ENCODE measurements at regions not wholly inside any gene's neighbourhood (a gene's known extent, or its start where the extent isn't known, plus 50 kb on each side); places are given as distances from the start of the nearest gene placed in this dataset.
"Not testable (repeated sequence)": the region's sequence is repeated elsewhere in the genome, so short reads cannot be mapped to it uniquely, and the experiment has no call there.

DNA sequence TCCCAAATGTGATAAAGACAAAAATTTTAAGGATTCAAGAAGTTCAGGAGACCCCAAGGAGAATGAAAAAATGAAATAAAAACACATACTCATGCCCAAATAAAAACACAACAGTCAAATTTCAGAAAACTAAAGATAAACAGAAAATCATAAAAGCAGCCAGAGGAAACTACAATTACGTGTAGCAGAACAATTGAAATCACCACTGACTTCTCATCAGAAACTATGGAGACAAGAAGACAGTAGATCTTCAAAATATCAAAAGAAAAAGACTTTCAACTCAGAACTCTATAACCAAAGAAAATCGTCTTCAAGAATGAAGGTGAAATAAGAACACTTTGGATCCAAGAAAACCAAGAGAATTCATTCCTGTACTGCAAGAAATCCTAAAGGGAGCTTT lies 54.9 kb downstream of the DIO3 start:
- no peak for DNase-seq

DNA sequence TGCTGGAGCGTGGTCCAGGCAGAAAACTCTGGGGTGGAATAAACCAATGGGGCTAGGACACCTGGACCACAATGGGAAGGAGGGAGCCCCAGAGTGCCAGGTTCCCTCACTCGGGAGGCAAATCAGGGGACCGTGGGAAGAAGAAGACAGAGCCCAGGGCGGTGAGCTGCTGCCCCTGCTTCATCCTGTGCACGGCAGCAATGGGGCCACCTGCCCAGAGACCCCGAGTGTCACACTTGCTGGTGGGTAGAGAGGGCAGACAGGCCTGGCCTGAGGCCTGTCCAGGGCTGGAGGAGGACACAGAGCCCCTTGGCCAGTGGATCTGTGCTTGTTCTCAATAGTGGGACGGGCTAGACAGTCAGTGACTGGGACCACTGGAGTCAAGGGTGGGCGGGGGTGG lies 58.2 kb downstream of the DIO3 start:
- DNase-seq = no peak

DNA sequence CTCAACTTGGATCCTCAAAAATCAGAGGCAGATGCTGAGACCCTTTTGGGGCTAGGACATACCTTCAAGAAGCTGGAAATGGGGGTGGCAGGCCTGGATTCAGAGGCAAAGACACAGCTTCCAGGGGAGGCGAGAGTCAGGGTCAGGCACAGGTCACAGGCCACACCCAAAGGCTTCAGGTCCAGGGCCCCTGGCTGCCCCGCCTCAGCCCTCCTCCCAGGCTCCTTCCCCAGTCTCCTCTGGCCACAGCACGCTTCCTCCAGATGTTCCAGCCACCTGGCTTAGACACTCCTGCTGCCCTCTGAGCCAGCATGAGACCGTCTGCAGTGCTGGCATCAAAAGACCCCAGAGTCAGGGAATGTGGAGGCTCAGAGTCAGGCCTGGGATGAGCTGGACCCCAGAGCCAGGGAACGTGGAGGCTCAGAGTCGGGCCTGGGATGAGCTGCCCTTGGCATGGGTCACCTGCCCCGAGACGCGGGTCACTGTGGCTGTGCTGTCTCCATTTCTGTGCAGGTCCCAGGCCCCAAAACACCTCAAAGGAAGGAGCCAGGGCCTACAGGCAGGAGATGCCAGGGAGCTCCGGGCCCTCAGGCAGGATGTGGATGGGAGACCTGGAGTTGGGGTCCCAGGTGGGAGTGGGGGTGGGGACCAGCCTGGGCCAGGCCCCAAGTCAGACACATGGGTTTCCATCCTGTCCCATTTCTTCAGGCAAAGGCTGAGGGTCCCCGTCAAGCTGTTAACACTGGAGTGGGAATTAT lies 58.9 kb downstream of the DIO3 start:
- DNase-seq = no peak

DNA sequence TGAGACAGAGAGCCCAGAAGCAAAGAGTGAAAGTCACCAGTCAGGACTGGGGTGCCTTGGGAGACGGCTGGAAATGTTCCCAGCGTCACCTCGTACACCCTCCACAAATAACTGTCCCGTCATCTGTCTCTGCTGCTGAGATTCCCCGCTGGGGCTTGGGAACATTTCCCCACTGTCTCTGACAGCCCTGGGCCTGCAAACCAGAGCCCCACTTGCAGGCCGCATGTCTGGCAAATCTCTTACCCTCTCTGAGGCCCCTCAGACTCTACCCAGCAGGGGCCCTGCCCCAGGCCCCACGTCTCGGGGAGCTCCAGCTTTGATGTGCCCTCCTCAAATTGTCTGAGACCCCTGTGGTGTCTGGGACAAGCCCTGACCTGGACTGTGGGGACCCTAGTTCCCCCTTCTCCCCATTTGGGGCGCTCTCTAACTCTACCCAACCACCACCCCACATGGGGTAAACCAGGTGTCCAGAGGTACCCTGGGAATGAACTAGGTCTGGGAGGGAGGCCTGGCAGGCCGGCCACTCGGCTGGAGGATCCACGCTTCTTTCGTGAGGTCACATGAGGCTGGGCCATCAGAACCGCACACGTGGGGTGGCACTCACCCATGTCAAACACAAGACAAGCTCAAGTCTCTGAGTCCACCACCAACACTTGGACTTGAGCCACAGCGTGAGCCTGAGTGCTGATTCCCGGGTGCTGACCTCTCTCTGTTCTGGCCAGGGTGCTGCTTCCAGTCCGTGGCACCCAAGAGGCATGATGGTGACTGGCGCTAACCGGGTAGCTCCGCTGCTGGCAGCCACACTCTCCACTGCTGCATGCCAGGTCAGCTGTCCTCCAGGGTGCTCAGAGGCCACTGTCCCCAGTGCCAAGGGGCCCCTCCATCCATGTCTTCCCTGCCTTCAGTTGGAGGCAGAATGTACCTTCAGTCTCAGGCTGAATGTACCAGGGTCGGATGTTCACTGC lies 59.8 kb downstream of the DIO3 start:
- DNase-seq = no peak

DNA sequence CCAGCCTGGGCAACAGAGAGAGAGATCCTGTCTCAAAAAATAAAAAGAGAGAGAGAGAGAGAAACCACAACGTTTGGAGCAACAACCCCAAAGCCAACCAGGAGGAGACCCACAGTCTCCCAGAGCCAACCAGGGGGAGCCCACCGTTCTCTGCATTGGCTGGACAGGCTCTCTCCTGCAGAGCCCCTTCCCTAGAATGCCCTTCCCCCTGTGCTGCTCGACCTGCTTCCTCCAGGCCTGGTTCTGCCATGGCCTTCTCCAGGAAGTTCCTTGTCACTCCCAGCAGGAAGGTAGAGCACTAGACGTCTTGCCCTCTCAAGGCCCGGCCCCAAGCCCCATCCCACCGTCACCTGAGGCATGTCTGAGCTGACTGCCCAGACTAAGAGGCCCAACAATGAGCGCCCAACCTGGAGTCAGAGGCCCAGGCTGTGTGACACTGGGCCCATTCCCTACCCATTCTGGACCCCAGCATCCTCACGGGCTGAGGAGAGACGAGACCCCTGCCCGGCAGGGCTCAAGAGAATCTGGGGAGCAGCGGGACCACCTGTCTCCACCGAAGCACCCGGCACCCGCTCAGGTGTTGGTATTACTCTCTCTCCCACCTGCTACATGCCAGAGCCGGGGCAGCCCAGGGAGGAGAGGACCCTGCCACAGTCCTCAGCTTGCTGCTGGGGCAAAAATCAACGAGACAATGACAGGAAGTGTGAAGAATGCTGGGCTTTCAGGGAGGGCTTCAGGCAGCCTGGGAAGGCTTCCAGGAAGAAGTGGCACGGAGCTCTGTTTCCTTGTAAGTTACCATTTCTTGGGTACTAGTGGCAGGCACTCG lies 61.2 kb downstream of the DIO3 start:
- DNase-seq = no peak

DNA sequence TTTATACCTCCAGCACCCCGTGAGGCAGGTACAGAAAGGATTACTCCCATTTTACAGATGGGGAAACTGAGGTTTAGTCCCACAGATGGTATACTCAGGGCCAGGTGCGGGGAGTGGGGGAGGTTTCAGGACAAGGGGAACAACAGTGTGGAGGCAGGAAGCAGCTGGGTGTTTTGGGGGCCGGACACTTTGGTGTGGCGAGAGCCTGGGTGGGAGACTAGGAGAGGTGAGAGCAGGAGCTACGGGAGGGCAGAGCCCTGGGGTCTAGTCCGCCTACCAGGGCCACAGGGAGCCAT lies 61.7 kb downstream of the DIO3 start:
- no peak for DNase-seq

DNA sequence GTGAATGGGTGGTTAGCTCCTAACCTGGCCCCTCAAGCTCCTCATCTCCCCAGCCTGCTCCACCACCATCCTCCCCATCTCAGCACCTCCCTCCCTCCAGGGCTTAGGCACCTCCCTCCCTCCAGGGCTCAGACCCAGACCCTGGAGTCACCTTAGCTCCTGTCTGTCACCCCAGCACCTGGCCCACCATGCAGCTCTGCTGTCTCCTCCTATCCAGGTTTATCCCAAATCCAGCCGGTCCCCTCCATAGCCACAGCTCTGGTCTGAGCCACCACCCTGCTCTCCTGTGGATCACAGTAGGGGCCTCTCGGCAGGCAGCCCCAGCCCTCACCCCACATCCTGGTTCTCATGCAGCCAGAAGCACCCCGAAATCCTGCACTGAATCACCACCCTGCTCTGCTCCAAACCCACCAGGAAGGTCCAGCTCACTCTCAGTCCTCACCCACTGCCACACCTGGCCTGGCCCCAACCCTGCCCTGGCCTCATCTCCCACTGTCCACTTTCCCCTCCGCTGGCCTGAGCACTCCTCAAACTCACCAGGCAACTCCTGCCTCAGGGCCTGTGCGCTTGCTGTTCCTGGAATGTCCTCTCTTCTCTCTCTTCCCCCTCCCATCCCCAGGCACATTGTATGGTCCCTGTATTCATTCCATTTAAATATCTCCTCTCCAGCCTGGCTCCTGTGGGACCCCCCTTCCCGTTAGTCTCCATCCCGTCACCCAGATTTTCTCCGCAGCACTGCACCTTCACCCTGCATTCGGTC lies 62.6 kb downstream of the DIO3 start:
- DNase-seq = no peak

DNA sequence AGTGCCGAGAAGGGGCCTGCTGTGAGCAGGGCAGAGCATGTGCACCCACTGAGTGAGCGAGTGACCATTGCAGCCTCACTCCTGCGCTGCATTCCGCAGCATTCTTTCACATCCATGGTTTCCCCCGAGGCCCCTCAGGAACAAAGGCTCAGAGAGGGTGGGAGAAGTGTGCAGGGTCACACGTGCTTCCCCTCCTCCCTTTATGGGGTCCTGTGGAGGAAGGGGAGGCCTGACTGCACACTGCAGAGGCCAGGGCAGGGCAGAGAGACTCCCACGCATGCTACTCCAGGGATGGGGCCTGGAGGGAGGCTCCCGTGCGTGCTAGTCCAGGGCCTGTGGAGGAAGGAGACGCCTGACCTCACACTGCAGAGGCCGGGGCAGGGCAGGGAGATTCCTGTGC lies 63.2 kb downstream of the DIO3 start:
- no peak for DNase-seq

DNA sequence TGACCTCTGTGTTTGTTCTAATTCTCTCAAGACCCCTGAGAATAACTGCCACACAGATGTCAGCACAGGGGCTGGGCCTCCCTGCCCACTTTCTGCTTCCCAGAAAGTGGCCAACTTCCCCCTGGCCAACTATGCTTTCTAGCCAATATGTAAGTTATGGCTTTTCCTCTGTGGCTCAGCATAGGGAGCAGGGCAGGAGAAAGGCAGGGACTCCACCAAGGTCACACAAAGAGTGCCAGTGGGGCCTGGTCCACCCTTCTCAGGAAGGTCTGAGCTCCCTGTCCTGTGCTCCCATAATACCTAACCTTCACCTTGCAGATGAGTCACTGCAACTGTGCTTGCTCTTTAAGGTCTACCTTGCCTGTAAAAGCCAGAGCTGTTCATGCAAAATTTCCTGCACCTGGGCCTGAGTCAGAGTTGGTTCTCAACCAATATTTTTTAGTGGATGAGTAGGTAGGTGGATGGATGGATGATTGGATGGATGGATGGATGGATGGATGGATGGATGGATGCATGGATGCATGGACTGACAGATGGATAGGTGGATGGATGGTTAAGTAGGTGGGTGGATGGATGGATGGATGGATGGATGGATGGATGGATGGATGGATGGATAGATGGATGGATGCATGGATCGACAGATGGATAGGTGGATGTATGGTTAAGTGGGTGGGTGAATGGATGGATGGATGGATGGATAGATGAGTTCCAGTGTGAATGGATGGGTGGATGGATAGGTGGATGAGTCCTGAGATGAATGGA lies 64.2 kb downstream of the DIO3 start:
- no peak for DNase-seq

DNA sequence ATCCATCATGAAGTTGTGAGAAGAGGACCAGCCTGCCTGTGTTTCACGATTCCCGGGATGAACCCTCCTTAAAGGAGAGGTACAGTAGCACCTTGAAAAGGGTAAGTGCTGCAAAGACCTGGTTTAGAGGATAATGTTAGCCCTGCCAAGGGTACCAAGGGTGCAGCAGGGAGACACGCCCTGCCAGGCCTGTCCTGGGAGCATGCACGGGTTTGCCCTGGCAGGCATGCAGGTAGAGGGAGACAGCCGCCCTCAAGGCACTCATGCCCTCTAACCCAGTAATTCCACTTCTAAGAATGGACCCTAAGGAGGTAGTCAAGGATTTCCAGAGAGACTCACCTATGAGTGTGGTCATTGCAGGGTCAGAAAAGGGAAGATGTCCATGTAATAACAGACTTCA lies 65.0 kb downstream of the DIO3 start:
- no peak for DNase-seq

DNA sequence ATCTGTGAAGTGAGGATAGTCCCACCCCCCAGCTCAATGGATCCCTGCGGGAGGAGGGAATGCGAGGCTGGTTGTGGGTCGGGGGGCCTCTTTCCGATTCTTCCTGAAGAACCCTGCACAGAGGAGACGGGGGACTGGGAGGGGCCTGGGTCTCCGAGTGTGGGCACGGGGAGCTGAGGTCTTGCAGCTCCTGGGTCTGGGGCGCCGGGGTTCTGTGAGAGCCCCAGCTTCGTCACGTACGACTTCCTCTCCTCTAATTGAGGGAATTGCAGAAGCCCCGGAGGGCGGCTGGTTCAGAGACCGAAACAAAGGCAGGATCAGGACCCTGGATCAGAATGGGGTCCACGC lies 66.6 kb downstream of the DIO3 start:
- no peak for DNase-seq

DNA sequence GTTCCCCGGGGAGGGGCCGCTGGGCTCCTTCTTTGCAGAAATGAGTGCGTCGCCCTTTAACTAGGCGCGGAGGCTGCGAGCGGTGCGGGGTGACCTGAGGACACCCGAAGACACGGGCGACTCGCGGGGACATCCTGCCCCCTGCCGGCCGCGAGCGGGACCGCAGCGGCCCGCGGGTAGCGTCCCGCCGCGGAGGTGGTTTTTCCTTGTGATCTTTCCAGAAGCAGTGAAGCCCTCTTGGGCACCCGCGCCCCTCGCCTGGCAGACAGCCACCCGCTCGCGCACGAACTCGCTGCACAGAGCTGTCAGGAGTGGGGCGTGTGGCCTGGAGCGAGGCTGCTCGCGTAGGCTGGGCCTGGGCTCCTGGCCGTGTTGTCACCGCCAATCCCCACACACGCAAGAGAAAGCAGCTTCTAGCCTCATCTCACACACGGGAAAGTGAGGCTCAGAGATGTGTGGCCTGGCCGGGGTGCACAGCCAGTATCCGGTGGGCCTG lies 67.2 kb downstream of the DIO3 start:
- peak; percentile 52 for DNase-seq

DNA sequence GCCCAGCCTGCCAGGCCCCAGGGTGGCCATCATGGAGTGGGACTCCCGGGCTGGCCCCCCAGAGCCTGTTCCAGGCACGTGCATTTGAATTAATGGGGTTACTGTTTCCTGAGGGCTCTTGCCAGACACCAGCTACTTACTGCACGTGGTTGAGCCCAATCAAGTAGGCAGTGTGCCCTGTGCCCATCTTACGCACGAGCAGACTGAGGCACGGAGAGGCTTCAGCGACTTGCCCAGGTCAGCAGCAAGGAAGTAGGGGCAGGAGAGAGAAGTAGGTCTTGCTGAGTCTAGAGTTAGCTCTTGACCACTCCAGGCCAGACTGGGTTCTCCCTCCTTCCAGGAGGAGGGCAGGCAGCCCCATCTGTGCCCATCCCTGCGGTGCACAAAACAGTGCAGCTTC lies 67.7 kb downstream of the DIO3 start:
- DNase-seq = no peak

DNA sequence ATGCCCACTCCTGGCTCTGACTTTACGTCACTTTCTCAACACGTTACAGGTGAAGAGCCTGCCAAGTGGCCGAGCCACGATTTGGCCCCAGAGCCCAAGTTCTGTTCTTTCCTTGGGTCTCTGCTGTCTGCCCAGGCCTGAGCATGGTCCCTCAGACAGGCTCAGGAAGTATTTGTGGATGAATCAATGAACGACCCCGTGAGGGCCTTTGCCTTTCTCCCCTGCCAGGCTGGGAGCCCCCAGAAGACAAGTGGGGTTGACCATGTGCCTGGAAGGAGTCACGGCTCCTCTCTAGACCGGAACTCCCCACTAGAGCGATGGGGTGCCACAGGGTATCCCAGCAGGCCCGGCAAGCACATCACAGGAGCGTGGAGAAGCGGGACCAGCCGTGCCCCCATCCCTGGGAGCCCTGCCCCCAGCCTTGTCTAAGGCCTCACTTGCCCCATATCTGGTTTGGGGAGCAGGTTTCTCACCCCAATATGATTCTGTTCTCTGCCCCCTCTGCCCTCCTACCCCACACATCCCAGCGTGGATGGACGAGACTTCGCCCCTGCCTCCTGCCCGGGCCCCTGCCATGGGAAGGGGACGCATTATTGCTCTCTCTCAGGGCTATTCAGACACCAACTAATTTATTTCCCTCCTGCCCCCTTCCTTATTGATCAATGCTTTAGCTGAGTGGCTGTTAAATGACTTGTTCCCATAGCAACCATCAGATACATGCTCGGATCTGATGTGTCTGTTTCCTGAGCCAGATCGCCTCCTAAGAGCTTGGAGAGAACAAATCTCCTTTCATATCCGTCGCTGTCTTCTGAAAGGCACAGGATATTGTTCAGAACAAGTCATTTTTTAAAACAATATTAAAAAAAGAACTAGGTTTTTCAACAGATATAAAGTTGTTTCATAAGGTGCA lies 69.0 kb downstream of the DIO3 start:
- no peak for DNase-seq

DNA sequence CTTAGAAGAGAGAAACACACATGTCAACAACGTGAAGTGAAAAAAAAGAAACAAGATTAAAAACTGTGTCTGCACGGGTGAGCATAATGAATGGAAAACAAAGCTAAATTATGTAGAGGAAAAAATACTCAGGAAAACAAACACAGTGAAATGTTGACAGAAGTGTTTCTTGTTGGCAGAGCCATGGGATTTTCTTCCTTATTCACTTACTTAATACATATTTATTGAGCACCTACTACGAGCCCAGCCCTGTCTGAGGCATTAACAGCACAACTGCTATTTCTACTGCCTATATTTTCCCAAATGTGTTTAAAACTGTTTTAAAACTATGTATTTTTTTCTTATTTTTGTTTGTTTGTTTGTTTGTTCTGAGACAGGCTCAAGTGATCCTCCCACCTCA lies 69.9 kb downstream of the DIO3 start:
- DNase-seq = no peak

DNA sequence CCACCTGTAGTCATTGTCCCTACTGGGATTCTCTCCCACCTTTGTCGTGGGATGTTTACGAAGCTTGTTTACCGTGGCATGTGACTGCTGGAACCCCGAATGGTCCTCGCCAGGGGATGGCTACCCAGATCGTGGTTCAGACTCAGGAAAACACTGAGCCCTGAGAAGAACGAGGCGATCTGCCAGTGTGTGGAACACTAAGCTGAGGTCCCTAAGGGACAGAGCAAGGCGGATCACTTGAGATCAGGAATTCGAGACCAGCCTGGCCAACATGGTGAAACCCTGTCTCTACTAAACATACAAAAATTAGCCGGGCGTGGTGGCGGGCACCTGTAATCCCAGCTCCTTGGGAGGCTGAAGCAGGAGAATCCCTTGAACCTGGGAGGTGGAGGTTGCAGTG lies 70.7 kb downstream of the DIO3 start:
- DNase-seq = not testable (repeated sequence)

DNA sequence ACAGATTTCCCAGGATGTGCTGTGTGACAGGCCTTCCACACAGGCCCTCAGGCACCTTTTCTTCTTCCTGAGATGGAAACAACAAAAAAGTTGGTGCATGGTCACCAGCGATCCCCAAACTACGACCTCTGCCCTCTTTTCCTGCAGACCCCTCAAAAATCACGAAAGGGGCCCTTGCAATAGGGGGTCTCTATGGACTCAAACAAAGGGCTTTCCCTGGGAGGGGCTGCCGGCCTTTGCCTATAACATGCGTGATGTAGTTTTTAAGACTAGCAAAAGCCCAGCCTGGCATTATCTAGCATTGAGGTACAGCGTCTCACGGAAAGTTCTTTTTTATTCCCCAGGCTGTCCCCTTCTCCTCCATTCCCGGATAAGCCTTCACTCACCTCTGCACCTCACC lies 71.2 kb downstream of the DIO3 start:
- DNase-seq = no peak

DNA sequence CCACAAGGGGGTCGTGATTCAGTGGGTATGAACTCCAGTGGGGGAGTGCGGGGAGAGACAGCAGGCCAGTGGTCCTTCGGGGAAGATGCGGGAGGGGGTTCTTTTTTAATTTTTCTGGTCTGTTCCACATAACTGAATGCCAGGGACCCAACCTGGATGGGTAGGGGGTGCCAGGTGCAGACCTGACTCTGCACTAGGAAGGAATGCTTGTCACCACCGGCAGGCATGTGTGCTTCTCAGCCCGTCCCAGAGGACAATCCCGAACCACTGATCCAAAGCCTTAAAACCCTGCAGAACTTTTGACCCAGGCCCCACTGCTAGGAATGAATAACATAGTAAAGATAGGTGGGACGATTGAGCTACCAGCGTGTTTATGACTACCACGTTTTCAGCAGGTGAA lies 72.0 kb downstream of the DIO3 start:
- DNase-seq = no peak

DNA sequence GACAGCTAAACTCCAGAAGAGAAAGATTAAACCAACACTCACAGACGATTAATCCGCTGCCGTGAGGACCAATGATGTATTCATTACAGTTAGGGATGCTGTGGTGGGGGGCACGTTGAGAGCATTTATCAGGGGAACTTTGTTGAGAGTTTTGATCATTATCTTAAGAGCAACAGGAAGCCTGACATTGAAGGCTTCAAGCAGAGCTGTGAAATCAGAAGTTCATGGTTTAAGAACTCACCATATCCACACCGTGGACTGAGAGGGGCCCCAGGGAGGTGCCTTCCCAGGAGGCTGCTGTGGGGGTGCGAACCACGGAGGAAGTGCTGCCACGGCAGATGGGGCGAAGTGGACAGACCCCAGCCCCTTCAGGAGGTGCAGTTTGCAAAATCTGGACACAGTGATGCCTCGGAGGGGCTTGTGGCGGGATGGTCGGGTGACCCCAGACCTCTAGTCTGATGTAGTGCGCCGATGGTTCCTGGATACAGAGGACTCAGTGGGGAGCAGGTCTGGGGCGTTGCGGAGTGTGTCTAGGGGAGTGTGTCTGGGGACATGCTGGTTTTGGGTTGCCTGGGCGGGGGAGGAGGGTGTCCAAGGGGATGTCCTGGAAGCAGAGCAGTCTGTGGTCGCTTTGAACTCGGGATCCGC lies 73.0 kb downstream of the DIO3 start:
- no peak for DNase-seq

All from NCI-H510A treated with DMSO at 0.1 percent for 48 hours (cell line).